GM12865 (cell line): ENCODE measurements at regions not wholly inside any gene's neighbourhood (a gene's known extent, or its start where the extent isn't known, plus 50 kb on each side); places are given as distances from the start of the nearest gene placed in this dataset.

Source experiments
- DNase-seq: peaks from one replicate; pipeline ENCODE4 v3.0.0; 2010; ENCODE audit warnings: low read depth
- H3K4me3 ChIP-seq: 2 replicates; pipeline ENCODE4 v1.5.1; 2011; ENCODE audit warnings: mild to moderate bottlenecking, low read depth, low read length, control low read depth
- CTCF ChIP-seq: IDR thresholded peaks from 2 replicates; pipeline ENCODE4 v1.5.1; 2011; ENCODE audit warnings: low read length, control low read depth, low read depth, inconsistent platforms; ENCODE audit not compliant: insufficient read depth; ENCODE audit errors: missing control alignments

GRCh38 chr7:17171427-17171826 lies 127.0 kb upstream of the AHR start:
- TF ChIP-seq CTCF, result no peak
- DNase-seq, result no peak
- no peak overlapping the region for H3K4me3 ChIP-seq

GRCh38 chr7:17176371-17177032 lies 122.0 kb upstream of the AHR start:
- H3K4me3 ChIP-seq, result no peak overlapping the region
- no peak for DNase-seq
- TF ChIP-seq CTCF, result no peak

GRCh38 chr7:17178545-17178944 lies 119.9 kb upstream of the AHR start:
- H3K4me3 ChIP-seq, result no peak overlapping the region
- DNase-seq, result no peak
- no peak for TF ChIP-seq CTCF

GRCh38 chr7:17181482-17181881 lies 117.0 kb upstream of the AHR start:
- no peak for DNase-seq
- TF ChIP-seq CTCF, result no peak
- H3K4me3 ChIP-seq, result no peak overlapping the region

- no peak overlapping the region for H3K4me3 ChIP-seq
- no peak for DNase-seq
- no peak for TF ChIP-seq CTCF
Observed at GRCh38 chr7:17183630-17184328, 114.7 kb upstream of the AHR start.

- no peak for TF ChIP-seq CTCF
- DNase-seq, result no peak
- no peak overlapping the region for H3K4me3 ChIP-seq
Observed at GRCh38 chr7:17184805-17185689, 113.4 kb upstream of the AHR start.
